A204.1 (cell line): ENCODE measurements at regions not wholly inside any gene's neighbourhood (a gene's known extent, or its start where the extent isn't known, plus 50 kb on each side); places are given as distances from the start of the nearest gene placed in this dataset.
"Not testable (repeated sequence)": the region's sequence is repeated elsewhere in the genome, so short reads cannot be mapped to it uniquely, and the experiment has no call there.

Experiments
- FAIRE-seq: peaks from 2 replicates; lab custom pipeline; 2012; peaks lifted over from hg19 to GRCh38; lab: Jason Lieb, UNC

DNA sequence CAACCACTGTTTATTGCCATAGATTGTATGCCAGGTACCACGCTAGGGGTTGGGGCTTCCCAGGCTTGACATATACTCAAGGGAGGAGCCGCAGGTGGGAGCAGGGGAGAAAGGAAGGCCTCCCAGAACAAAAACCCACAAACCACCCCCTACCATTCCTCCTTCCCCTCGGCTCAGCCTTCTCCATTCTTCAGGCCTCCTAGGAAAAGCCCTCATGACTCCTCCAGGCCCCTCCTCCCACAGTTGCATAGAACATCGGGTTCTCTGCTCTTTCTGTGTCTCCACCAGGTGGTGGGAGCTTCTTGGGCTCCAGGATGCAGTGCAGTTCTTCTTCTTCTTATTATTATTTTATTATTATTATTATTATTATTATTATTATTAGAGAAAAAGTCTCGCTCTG, 80.3 kb downstream of the ZFP36L2 start:
- no peak for FAIRE-seq

DNA sequence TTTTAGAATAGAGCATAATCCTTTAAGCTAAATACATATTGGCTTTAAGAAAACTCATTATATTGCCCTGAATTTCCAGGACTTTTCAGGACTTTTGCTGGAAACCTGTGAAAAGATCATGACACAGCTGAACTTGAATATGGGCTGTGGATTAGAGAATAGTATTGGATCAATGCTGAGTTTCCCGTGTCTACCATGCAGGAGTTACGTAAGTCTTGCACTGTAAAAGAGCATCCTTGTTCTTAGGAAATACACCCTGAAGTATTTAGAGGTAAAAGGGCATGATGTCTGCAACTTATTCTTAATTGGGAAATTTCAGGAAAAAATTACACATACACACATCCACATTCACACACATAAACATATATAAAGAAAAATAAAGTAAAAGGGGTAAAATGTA, 82.1 kb downstream of the ZFP36L2 start:
- no peak for FAIRE-seq

- FAIRE-seq, result no peak
Observed at GRCh38 chr2:43143756-43144155, 82.7 kb downstream of the ZFP36L2 start.

GRCh38 chr2:43142921-43143438, 83.4 kb downstream of the ZFP36L2 start:
- no peak for FAIRE-seq

- FAIRE-seq, result not testable (repeated sequence)
Observed at GRCh38 chr2:43141636-43142151, 84.7 kb downstream of the ZFP36L2 start.

GRCh38 chr2:43139996-43140621, 86.3 kb downstream of the ZFP36L2 start:
- FAIRE-seq, result no peak

GRCh38 chr2:43139501-43139900, 86.9 kb downstream of the ZFP36L2 start:
- no peak for FAIRE-seq

DNA sequence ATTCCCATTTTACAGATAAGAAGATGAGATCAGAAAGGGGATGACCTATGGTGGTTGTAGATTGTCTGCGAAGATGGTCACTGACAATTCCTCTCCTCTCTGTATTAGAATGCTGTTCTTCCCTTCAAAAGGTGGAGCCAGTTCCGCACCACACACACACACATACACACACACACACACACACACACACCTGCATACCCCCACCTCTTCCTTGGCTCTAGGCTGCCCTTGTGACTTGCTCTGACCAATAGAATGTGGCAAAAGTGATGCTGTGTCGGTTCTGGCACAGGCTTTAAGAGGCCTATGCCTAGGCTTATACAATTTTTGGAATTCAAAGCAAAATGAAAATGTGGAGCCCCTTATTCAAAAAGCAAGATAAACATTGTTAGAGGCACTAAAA, 88.0 kb downstream of the ZFP36L2 start:
- no peak for FAIRE-seq

GRCh38 chr2:43136876-43137275, 89.5 kb downstream of the ZFP36L2 start:
- no peak for FAIRE-seq

DNA sequence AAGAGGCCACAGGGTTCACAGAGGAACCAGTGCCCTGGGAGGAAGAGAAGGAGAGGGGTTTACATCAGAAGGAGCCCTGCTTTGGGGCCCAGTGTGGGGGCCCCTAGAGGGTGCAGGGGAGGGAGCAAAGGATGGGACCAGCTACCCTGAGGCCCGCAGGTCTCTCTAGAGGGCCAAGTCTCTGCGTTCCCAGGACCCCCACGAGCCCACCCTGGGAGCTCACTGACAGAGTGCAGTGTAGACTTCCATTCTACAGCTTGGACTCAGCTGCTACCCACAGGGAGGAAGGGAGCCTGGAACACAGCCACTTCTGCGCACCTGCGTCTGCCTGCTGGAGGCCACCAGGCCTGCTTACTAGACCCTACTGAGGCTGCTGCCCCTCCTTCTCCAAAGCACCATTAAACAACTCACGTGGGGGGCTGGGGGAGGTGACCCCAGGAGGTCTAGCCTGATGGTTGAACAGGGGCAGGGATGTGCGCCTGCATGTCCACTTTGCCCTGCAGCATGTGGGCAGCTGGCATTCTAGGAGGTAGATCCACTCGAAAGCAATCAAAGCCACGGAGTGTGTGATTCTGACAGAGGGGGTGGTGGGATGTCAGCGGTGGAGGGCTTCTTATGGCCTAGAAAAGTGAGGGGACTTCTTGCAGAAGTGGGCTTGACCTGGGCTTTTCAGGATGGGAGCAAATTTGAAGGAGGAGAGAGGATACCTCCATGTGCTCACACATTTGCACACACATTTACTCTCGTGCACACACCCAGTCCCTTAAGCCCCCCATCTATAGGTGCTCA, 90.2 kb downstream of the ZFP36L2 start:
- no peak for FAIRE-seq

- no peak for FAIRE-seq
Observed at GRCh38 chr2:43135583-43135982, 90.8 kb downstream of the ZFP36L2 start.

- FAIRE-seq, result no peak
Observed at GRCh38 chr2:43134571-43134889, 91.9 kb downstream of the ZFP36L2 start.

DNA sequence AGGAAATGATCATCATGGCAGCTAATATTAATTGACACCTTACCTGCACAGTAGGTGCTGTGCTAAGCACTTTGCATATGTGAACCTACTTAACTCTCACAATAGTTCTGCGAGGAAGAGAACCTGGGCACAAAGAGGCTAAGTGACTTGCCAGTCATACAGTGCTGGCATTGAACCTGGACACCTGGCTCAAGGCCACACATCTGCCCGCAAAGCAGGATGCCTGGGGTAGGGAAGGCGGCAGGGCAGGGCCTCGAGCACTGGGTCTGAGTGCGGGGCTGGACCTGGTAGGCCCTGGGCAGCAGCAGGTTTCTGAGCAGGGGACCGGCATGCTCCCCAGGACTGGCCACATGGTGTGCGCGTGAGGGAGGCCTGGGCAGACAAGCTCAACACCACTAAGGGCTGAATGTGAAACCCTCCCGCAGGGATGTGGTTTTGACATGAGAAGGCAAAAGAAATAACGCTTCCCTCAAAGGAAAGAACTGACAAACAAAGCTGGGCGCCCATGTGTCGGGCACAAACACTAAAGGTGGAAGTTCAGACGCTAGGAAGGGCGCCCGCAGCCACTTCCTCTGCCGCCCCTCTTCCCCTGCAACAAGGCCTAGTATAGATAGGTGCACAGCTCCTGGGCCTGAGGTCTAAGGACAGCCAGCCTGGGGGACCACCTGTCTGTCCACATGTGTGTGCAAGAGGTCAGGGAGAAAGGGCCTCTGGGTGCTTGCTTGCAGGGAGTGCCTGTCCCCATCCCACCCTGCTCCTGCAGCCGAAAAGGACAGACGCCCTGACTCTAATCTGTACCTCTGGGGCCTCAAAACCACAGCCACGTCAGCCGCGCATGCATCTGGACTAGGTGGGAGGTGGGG, 92.5 kb downstream of the ZFP36L2 start:
- FAIRE-seq, result no peak

DNA sequence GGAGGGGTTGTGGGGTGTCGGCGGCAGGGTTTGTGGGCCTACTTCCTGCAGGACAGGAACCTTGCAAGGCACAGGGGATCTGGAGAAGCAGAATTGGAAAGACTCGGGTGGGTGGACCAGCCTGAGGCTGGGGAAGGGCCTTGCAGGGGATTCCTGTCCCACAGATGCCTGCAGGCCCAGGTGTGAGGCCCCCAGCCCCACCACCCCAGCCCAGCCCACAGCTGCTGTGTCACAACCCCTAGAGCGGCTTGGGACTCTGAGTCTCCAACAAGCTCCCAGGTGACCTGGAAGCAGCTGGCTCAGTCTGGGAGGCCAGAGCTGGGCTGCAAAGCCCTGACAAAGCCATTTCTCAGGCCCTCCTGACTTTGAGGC, 93.1 kb downstream of the ZFP36L2 start:
- no peak for FAIRE-seq

- FAIRE-seq, result no peak
Observed at GRCh38 chr2:43132683-43133301, 93.6 kb downstream of the ZFP36L2 start.

DNA sequence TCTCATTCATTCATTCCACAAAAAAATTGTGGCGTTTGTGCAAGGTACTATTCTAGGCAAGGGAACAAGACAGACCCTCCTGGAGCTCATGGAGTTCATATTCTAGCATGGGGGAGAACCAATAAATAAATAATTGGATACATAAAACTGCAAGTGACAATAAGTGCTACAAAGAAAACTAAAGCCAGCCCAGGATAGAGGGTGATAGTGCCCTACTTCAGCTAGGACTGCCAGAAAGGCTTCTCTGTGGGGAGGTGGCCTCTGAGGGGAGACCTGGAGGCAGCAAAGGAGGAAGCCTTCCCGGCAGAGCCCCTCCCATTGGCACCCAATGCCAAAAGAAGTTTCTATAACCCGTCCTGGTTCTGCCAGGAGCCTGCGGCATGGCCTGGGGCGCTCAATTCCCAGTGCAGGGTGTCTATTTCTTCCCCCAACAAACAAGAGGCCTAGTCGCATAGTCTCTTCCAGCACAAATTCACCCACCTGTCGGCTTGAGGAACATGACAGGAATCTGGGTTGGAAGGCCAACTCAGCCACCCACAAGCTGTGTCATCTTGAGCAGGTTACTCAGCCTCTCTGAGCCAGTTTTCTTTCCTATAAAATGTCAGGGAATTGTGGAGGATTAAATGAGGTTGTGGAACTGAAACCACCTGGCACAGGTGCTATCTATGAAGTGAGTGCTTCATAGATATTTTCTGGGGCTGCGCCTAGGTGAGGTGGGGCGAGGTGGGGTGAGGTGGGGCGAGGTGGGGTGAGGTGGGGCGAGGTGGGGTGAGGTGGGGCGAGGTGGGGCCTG, 94.3 kb downstream of the ZFP36L2 start:
- no peak for FAIRE-seq

- FAIRE-seq, result no peak
Observed at GRCh38 chr2:43131051-43131889, 95.1 kb downstream of the ZFP36L2 start.

DNA sequence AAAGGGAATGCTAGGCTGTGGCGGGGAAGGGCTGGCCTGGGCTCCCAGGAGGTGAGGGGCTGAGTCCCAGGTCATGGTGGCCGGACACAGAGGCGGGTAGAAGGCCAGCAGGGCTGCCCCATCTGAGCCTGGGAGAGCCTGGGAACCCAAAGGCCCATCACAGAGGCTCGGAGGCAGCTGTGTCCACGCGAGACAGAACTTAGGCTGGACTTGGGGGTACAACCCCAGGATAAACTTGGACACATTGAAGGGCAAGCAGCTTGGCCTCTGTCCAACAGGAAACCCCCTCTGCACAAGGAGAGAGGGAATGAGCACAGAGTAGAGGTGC, 95.9 kb downstream of the ZFP36L2 start:
- FAIRE-seq, result no peak

DNA sequence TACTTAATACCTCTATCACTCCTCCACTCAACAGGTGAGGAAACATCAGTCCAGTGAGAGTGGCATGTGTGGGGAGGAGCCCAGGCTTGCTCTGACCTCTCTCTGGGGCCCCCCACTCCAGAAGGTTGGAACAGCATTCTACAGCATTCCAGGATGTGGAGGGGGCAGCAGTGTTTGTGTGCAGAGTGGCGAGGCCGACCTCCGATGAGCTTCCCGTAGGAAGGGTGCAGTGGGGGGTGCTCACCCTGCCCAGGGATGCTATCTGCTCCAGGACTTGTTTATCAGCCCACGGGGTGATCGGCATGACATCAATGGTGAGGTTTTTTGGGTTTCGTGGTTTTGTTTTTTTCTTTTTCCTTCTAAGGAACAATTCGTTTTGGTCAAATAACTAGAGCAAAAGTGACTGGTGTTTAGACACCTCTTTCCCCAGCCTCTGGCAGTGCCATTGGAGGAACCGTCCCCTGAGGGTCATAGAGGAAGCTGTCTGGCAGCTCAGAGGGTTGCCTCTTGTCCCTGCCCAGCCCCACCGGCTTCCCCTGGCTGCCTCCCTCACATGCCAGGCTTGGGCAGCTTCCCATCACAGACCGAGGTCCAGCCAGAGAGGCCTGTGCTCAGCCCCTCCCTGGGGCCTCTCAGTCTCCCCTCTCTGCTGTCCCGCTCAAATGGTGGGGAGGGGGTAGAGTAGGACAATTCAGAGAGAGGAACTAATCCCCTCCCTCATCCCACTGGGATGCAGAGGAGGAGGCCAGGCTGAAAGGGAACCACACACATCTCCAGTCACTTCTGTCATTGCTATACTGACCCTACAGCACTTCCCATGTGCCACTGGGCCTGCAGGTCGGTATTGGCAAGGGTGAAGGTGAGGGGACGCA, 96.5 kb downstream of the ZFP36L2 start:
- FAIRE-seq, result no peak

- no peak for FAIRE-seq
Observed at GRCh38 chr2:43128559-43128955, 97.8 kb downstream of the ZFP36L2 start.
